ENCODE measurements at regions not wholly inside any gene's neighbourhood (a gene's known extent, or its start where the extent isn't known, plus 50 kb on each side); places are given as distances from the start of the nearest gene placed in this dataset.

GRCh38 chr1:60581455-60582220 lies 500.7 kb upstream of the NFIA start:
- DNase-seq (ENCODE audit: low spot score), result no peak
- H3K9me3 ChIP-seq (ENCODE audit: control insufficient read depth in 4 of 4, low read length in 3 of 4), result peaks cover 1 to 5% (median 3%) of the 10 kb centered on the region in 4 donors
- TF ChIP-seq TAF1 (conservative IDR thresholded peaks at IDR 0.05) (no peak), RXRA (IDR thresholded peaks at IDR 0.05) (no peak), JUND (IDR thresholded peaks at IDR 0.05) (no peak), MAX (IDR thresholded peaks at IDR 0.05) (no peak)
- WGBS, result 79% methylated on average over 7 of the region's 7 CpGs
- H3K9ac ChIP-seq (ENCODE audit: low read depth in 1 of 2, low read length in 2 of 2), result no peak overlapping the region
- no peak overlapping the region for H3K4me3 ChIP-seq (ENCODE audit: low read depth in 1 of 3, low read length in 3 of 3)
- H3K36me3 ChIP-seq (ENCODE audit: control insufficient read depth in 4 of 4, insufficient read depth in 3 of 4, low read depth in 1 of 4, low read length in 3 of 4), result no peaks in the 10 kb centered on the region
- no peak overlapping the region for H3K27ac ChIP-seq (ENCODE audit: low read depth in 1 of 2, low read length in 2 of 2)
- no peaks in the 10 kb centered on the region for H3K4me1 ChIP-seq (ENCODE audit: control insufficient read depth in 4 of 4, insufficient read depth in 4 of 4, low read length in 3 of 4)
- no peaks in the 10 kb centered on the region for H3K27me3 ChIP-seq (ENCODE audit: control insufficient read depth in 4 of 4, insufficient read depth in 4 of 4, low read length in 3 of 4)

- Histone ChIP-seq H3K9me3 (ENCODE audit: control insufficient read depth in 4 of 4, low read length in 3 of 4) (no peaks in the 10 kb centered on the region), H3K27ac (ENCODE audit: low read depth in 1 of 2, low read length in 2 of 2) (no peak overlapping the region), H3K9ac (ENCODE audit: low read depth in 1 of 2, low read length in 2 of 2) (no peak overlapping the region), H3K4me1 (ENCODE audit: control insufficient read depth in 4 of 4, insufficient read depth in 4 of 4, low read length in 3 of 4) (no peaks in the 10 kb centered on the region), H3K27me3 (ENCODE audit: control insufficient read depth in 4 of 4, insufficient read depth in 4 of 4, low read length in 3 of 4) (no peaks in the 10 kb centered on the region), H3K36me3 (ENCODE audit: control insufficient read depth in 4 of 4, insufficient read depth in 3 of 4, low read depth in 1 of 4, low read length in 3 of 4) (no peaks in the 10 kb centered on the region), H3K4me3 (ENCODE audit: low read depth in 1 of 3, low read length in 3 of 3) (no peak overlapping the region)
- TF ChIP-seq HNF4G (IDR thresholded peaks at IDR 0.05) (no peak), FOXA2 (IDR thresholded peaks at IDR 0.05) (no peak), ATF3 (IDR thresholded peaks at IDR 0.05) (no peak), REST (IDR thresholded peaks at IDR 0.05) (no peak), YY1 (IDR thresholded peaks at IDR 0.05) (no peak)
- no peak for DNase-seq (ENCODE audit: low spot score)
- WGBS, result 84% methylated on average over 2 of the region's 2 CpGs
Observed at GRCh38 chr1:60577029-60577428, 503.5 kb upstream of the C1orf87 start.

- H3K4me3 ChIP-seq (ENCODE audit: low read depth in 1 of 3, low read length in 3 of 3), result no peak overlapping the region
- no peaks in the 10 kb centered on the region for H3K27me3 ChIP-seq (ENCODE audit: control insufficient read depth in 4 of 4, insufficient read depth in 4 of 4, low read length in 3 of 4)
- 88% methylated on average over 2 of the region's 2 CpGs for WGBS
Observed at GRCh38 chr1:60575326-60575977, 501.9 kb upstream of the C1orf87 start.

More at GRCh38 chr1:60575326-60575977, 501.9 kb upstream of the C1orf87 start:
- Histone ChIP-seq H3K4me1 (ENCODE audit: control insufficient read depth in 4 of 4, insufficient read depth in 4 of 4, low read length in 3 of 4) (no peaks in the 10 kb centered on the region), H3K9ac (ENCODE audit: low read depth in 1 of 2, low read length in 2 of 2) (no peak overlapping the region), H3K9me3 (ENCODE audit: control insufficient read depth in 4 of 4, low read length in 3 of 4) (no peaks in the 10 kb centered on the region), H3K27ac (ENCODE audit: low read depth in 1 of 2, low read length in 2 of 2) (no peak overlapping the region), H3K36me3 (ENCODE audit: control insufficient read depth in 4 of 4, insufficient read depth in 3 of 4, low read depth in 1 of 4, low read length in 3 of 4) (no peaks in the 10 kb centered on the region)
- DNase-seq (ENCODE audit: low spot score), result no peak
- TF ChIP-seq JUND (IDR thresholded peaks at IDR 0.05) (no peak), NR2F2 (IDR thresholded peaks at IDR 0.05) (no peak), REST (IDR thresholded peaks at IDR 0.05) (no peak), HNF4G (IDR thresholded peaks at IDR 0.05) (no peak), SP1 (IDR thresholded peaks at IDR 0.05) (no peak), ATF3 (IDR thresholded peaks at IDR 0.05) (no peak), ZBTB33 (IDR thresholded peaks at IDR 0.05) (no peak), FOXA1 (IDR thresholded peaks at IDR 0.05) (no peak)
